Neuronal stem cell (in vitro differentiated cells): ENCODE measurements at regions not wholly inside any gene's neighbourhood (a gene's known extent, or its start where the extent isn't known, plus 50 kb on each side); places are given as distances from the start of the nearest gene placed in this dataset.

Experiments used
- DNase-seq: peaks from one replicate; pipeline ENCODE4 v3.0.0-alpha.2; 2013; ENCODE audit warnings: low spot score
- H2AFZ ChIP-seq: one replicate; pipeline ENCODE4 v1.6.1; 2013; ENCODE audit warnings: mild to moderate bottlenecking, low read length, inconsistent platforms
- H2AK5ac ChIP-seq: 2 replicates; pipeline ENCODE4 v1.6.1; 2013; ENCODE audit warnings: low read depth, mild to moderate bottlenecking, inconsistent platforms, low read length, moderate library complexity, mixed read lengths
- H2BK120ac ChIP-seq: 2 replicates; pipeline ENCODE4 v1.6.1; 2013; ENCODE audit warnings: low read depth, mild to moderate bottlenecking, inconsistent platforms, low read length, moderate library complexity, mixed read lengths
- H2BK12ac ChIP-seq: one replicate; pipeline ENCODE4 v1.6.1; 2013; ENCODE audit warnings: low read length, inconsistent platforms
- H2BK15ac ChIP-seq: 2 replicates; pipeline ENCODE4 v1.6.1; 2013; ENCODE audit warnings: mild to moderate bottlenecking, low read length, inconsistent platforms, mixed read lengths
- H2BK5ac ChIP-seq: one replicate; pipeline ENCODE4 v1.6.1; 2013; ENCODE audit warnings: inconsistent platforms, mild to moderate bottlenecking, low read length, moderate library complexity
- H3K14ac ChIP-seq: one replicate; pipeline ENCODE4 v1.6.1; 2013; ENCODE audit warnings: low read length, inconsistent platforms
- H3K18ac ChIP-seq: 2 replicates; pipeline ENCODE4 v1.6.1; 2013; ENCODE audit warnings: low read length, inconsistent platforms
- H3K23ac ChIP-seq: 2 replicates; pipeline ENCODE4 v1.6.1; 2013; ENCODE audit warnings: low read depth, mild to moderate bottlenecking, mixed read lengths, low read length, inconsistent platforms; ENCODE audit not compliant: poor library complexity
- H3K27ac ChIP-seq: replicated peaks from 3 replicates; pipeline ENCODE4 v1.5.1; 2013; ENCODE audit warnings: low read length, inconsistent platforms
- H3K27me3 ChIP-seq, 3 experiments: 2 replicates each; pipeline ENCODE4 v1.6.1; 2013; ENCODE audit warnings: low read length in 3 of 3, mild to moderate bottlenecking in 2 of 3, inconsistent platforms in 1 of 3, low read depth in 1 of 3, mixed read lengths in 1 of 3, moderate library complexity in 1 of 3; ENCODE audit not compliant: control insufficient read depth in 3 of 3, insufficient read depth in 3 of 3
- H3K36me3 ChIP-seq, 2 donors: replicated peaks in 1 of 2; 2 replicates each; pipeline ENCODE4 v1.6.1; 2013; ENCODE audit warnings: low read length in 2 of 2; ENCODE audit not compliant: control insufficient read depth in 2 of 2, insufficient read depth in 2 of 2
- H3K4ac ChIP-seq: 2 replicates; pipeline ENCODE4 v1.6.1; 2013; ENCODE audit warnings: inconsistent platforms, mild to moderate bottlenecking, low read length, moderate library complexity
- H3K4me1 ChIP-seq, 2 donors: 1 replicate in 1 of 2; 2 replicates in 1 of 2; pipeline ENCODE4 v1.6.1; 2013; ENCODE audit warnings: low read length in 2 of 2, low read depth in 1 of 2; ENCODE audit not compliant: control insufficient read depth in 2 of 2, insufficient read depth in 1 of 2
- H3K4me2 ChIP-seq: one replicate; pipeline ENCODE4 v1.6.1; 2013; ENCODE audit warnings: mild to moderate bottlenecking, low read length, inconsistent platforms; ENCODE audit not compliant: insufficient read depth, poor library complexity, severe bottlenecking
- H3K4me3 ChIP-seq, 2 donors: 2 replicates each; pipeline ENCODE4 v1.5.1; 2013; ENCODE audit warnings: low read length in 2 of 2, mild to moderate bottlenecking in 2 of 2, inconsistent platforms in 1 of 2, moderate library complexity in 1 of 2
- H3K79me1 ChIP-seq: one replicate; pipeline ENCODE4 v1.6.1; 2013; ENCODE audit warnings: low read depth, mild to moderate bottlenecking, inconsistent platforms, low read length, moderate library complexity
- H3K9ac ChIP-seq: one replicate; pipeline ENCODE4 v1.6.1; 2013; ENCODE audit warnings: mild to moderate bottlenecking, low read depth, low read length, inconsistent platforms; ENCODE audit not compliant: poor library complexity
- H3K9me3 ChIP-seq, 2 donors: replicated peaks in 1 of 2; 2 replicates each; pipeline versions ENCODE3 to v1.6.1; 2013; ENCODE audit warnings: low read length in 2 of 2, mild to moderate bottlenecking in 2 of 2, inconsistent platforms in 1 of 2, low read depth in 1 of 2, mixed read lengths in 1 of 2, moderate library complexity in 1 of 2; ENCODE audit not compliant: control insufficient read depth in 2 of 2, insufficient read depth in 1 of 2
- H4K8ac ChIP-seq: one replicate; pipeline ENCODE4 v1.6.1; 2013; ENCODE audit warnings: low read depth, mild to moderate bottlenecking, inconsistent platforms, low read length, moderate library complexity
- H4K91ac ChIP-seq: one replicate; pipeline ENCODE4 v1.6.1; 2013; ENCODE audit warnings: low read length, low read depth, mild to moderate bottlenecking, inconsistent platforms; ENCODE audit not compliant: poor library complexity
- WGBS, 2 donors: extraction: QIAGEN DNeasy Blood & Tissue Kit; methylation state at CpG; one replicate each; pipeline ENCODE4 v1.1.7; 2013; ENCODE audit warnings: missing lambda C conversion rate in 2 of 2, mixed read lengths in 1 of 2; ENCODE audit not compliant: insufficient read length in 2 of 2, insufficient replicate concordance in 1 of 2; ENCODE audit errors: extremely low coverage in 2 of 2; 5-methylcytosine and 5-hydroxymethylcytosine counted together

DNA sequence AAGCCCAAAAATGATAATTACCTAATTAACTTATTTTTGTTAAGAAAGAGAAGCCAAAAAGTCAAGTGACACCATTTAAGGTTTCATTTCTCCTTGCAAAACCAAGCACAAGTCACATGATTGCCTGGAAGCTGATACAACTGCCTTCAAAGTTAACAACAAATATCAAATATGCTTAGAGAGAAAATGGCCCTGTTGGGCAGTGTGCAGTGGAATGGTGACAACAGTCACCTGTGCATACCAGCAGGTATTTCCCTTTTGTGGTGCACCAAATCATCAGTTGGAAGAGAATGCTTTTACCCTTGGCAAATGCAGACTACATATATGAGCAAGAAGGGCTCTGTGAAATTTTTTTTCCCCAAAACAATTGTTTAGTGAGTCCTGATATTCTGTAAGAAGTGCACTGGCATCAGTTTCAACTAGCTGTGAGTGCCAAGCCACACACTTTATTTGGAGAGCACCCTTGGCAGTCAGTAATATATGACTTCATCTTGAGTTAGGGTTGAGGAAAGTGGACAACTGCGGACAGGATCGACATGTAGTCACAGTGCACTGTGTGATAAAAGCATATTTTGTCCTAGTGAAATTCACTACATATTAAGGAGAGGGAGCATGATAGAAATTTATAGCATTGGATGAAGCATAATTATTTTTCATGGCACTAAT, 74.9 kb upstream of the DOCK10 start:
- Histone ChIP-seq H3K79me1 (no peaks in the 10 kb centered on the region), H2BK12ac (no peak overlapping the region), H4K8ac (no peak overlapping the region), H3K9ac (no peak overlapping the region), H3K4me2 (no peak overlapping the region), H2BK5ac (no peak overlapping the region), H3K36me3 (no peaks in the 10 kb centered on the region), H2AK5ac (no peak overlapping the region), H3K4me3 (no peak overlapping the region), H3K4me1 (peaks cover 3 to 4% of the 10 kb centered on the region in 2 donors), H2BK120ac (no peak overlapping the region), H3K23ac (no peak overlapping the region), H3K27me3 (no peaks in the 10 kb centered on the region), H3K4ac (no peak overlapping the region), H3K14ac (no peak overlapping the region), H3K18ac (no peak overlapping the region), H2BK15ac (no peak overlapping the region), H2AFZ (no peak overlapping the region), H4K91ac (no peak overlapping the region), H3K27ac (no peak overlapping the region), H3K9me3 (no peaks in the 10 kb centered on the region)
- WGBS, 2 donors: no CpG with 5 or more reads among the region's 2 CpGs
- no peak for DNase-seq

DNA sequence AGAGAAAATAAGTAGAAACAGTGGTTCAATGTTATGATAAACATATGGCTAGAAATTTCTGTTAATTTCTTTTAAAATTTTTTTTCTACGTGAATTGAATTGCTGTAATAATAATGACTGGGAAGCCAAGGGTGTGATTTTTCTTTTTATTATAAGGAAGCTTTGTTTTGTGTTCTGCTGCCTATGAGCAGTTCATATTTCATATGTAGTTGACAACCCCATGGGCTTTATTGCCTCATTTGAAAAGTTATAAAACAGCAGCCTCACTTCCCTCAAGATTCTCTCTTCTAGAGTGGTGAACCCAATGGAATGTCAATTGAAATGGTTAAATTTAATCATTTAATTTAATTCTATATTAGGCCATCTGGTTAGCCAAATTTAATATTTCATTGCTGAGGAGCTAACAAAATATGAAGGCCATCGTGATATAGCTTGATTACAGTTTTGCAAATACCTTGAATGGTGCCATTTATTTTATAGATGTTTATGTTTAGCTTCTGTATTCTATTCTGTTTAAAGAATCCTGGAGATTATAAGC, 72.6 kb upstream of the DOCK10 start:
- no peak overlapping the region for H2BK120ac ChIP-seq
- H3K18ac ChIP-seq: no peak overlapping the region
- no peak for DNase-seq
- no peak overlapping the region for H3K4ac ChIP-seq
- no peak overlapping the region for H2BK12ac ChIP-seq
- H3K9me3 ChIP-seq: no peaks in the 10 kb centered on the region
- H3K4me3 ChIP-seq: no peak overlapping the region
- peaks cover 3 to 4% of the 10 kb centered on the region in 2 donors for H3K4me1 ChIP-seq
- H2AFZ ChIP-seq: no peak overlapping the region
- no peak overlapping the region for H4K8ac ChIP-seq
- no peak overlapping the region for H3K23ac ChIP-seq
- no peak overlapping the region for H3K4me2 ChIP-seq
- H4K91ac ChIP-seq: no peak overlapping the region
- no CpG with 5 or more reads among the region's 2 CpGs for WGBS, 2 donors
- H3K36me3 ChIP-seq: no peaks in the 10 kb centered on the region
- no peaks in the 10 kb centered on the region for H3K79me1 ChIP-seq
- H2AK5ac ChIP-seq: no peak overlapping the region
- no peak overlapping the region for H3K14ac ChIP-seq
- no peak overlapping the region for H3K27ac ChIP-seq
- no peak overlapping the region for H3K9ac ChIP-seq
- H3K27me3 ChIP-seq: no peaks in the 10 kb centered on the region
- H2BK15ac ChIP-seq: no peak overlapping the region
- no peak overlapping the region for H2BK5ac ChIP-seq

DNA sequence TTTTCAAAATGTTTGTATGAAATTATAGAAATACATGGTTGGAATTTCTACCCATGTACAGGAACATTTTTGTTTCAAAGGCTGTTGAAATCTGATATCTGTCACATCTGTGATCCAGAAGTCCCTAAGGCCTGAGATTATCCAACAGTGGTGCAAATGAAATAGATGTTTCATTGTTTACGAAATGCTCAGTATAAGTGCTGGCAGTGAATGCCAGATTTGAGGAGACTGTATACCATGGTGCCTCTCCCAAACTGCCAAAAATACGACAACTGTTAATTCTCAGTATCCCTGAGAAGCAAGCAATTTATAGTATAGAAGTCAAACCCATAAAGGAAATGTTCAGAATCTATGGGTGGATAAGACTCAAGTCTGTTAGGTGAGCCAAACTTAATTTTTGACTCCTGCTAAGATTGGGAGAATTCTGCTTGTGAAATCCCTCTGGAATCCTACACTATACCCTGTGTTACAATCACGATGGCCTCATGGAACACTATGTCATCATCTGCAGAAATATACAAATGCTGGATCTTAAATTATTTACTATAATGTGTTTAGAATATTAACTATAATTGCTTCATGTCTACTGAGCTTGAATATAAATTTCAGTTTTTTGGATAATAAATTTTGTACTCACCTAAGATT, 71.2 kb upstream of the DOCK10 start:
- no peak overlapping the region for H3K4me3 ChIP-seq
- H3K27me3 ChIP-seq: no peaks in the 10 kb centered on the region
- no peak overlapping the region for H2BK12ac ChIP-seq
- H3K9ac ChIP-seq: no peak overlapping the region
- no peak overlapping the region for H3K4ac ChIP-seq
- H3K36me3 ChIP-seq: no peaks in the 10 kb centered on the region
- WGBS, 2 donors: no CpG with 5 or more reads among the region's 3 CpGs
- no peak overlapping the region for H2BK15ac ChIP-seq
- no peak overlapping the region for H3K18ac ChIP-seq
- no peak for DNase-seq
- no peak overlapping the region for H4K8ac ChIP-seq
- no peak overlapping the region for H3K27ac ChIP-seq
- H2BK120ac ChIP-seq: no peak overlapping the region
- H3K4me1 ChIP-seq: peaks cover 3 to 4% of the 10 kb centered on the region in 2 donors
- H3K14ac ChIP-seq: no peak overlapping the region
- no peak overlapping the region for H2BK5ac ChIP-seq
- H2AK5ac ChIP-seq: no peak overlapping the region
- H4K91ac ChIP-seq: no peak overlapping the region
- no peak overlapping the region for H3K23ac ChIP-seq
- no peak overlapping the region for H3K4me2 ChIP-seq
- H2AFZ ChIP-seq: no peak overlapping the region
- no peaks in the 10 kb centered on the region for H3K79me1 ChIP-seq
- no peaks in the 10 kb centered on the region for H3K9me3 ChIP-seq

DNA sequence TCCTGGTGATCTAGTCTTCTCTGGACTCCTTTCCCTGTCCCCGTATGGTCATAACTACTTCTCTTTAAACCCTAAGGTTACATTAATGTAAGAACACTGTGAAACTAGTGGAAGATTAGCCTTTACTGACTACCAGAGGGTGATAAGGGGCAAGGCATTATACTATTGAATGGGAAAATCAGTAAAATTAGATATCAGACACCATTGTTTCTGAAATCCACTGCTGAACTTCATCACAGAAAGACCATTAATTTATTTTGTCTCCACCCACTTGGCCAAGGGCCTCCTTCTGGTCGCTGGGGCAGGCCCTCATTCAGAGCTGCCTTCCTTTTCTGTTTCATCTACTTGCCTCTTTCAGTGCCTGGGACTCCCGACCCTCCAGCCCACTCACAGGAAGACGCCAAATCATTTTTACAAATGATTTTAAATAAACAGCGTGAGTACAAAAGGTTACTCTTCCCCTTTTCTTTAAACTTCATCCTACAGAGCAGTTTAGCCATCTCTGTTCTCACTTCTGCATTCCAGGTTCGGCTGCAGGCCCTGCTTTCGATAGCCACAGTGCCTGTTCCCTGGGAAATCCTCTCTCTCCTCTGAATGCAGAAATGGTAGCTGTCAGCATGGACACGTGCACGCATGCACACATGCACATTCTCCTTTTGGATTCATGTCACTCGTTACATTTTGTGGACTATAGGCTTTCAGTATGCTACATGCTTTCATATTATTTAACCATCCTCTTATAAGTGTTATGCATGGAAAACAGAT, 70.3 kb upstream of the DOCK10 start:
- no peak for DNase-seq

More for the DNA sequence above, 70.3 kb upstream of the DOCK10 start:
- Histone ChIP-seq H3K23ac (no peak overlapping the region), H4K8ac (no peak overlapping the region), H3K27me3 (no peaks in the 10 kb centered on the region), H3K4me1 (peaks cover 3 to 4% of the 10 kb centered on the region in 2 donors), H2BK12ac (no peak overlapping the region), H2BK5ac (no peak overlapping the region), H3K14ac (no peak overlapping the region), H2AFZ (peak overlapping the region; percentile 35), H4K91ac (no peak overlapping the region), H2AK5ac (no peak overlapping the region), H2BK15ac (no peak overlapping the region), H2BK120ac (no peak overlapping the region), H3K27ac (no peak overlapping the region), H3K4me2 (no peak overlapping the region), H3K9ac (no peak overlapping the region), H3K4me3 (no peak overlapping the region), H3K36me3 (no peaks in the 10 kb centered on the region), H3K4ac (no peak overlapping the region), H3K9me3 (no peaks in the 10 kb centered on the region), H3K79me1 (no peaks in the 10 kb centered on the region), H3K18ac (no peak overlapping the region)
- WGBS, 2 donors: no CpG with 5 or more reads among the region's 10 CpGs
